ENCODE measurements at regions not wholly inside any gene's neighbourhood (a gene's known extent, or its start where the extent isn't known, plus 50 kb on each side); places are given as distances from the start of the nearest gene placed in this dataset.
A peak's percentile ranks its signal among the peaks of the same experiment; 100 is the strongest.
"Not testable (repeated sequence)": the region's sequence is repeated elsewhere in the genome, so short reads cannot be mapped to it uniquely, and the experiment has no call there.

DNA sequence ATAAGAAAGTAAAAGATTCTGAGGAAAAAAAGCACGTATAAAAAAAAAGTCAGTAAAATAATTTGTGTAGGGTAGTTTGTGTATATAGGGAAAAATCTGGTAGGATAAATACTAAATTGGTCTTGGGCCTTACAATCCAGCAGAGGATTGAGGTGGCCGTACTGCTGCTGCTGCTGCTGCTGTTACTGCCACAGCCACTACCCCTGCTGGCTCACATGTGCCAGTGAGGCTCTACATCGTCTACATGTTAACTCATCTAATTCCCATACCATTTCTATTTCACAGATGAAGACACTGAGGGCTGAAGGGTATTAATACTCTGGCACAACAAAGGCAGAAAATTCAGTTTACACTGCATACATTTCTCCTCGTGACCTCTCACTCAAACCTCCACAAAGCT lies 928.5 kb downstream of the TLE4 start:
- DNase-seq = no peak

GRCh38 chr9:80498001-80498555 lies 926.3 kb downstream of the TLE4 start:
- DNase-seq = no peak

GRCh38 chr9:80496901-80497556 lies 925.3 kb downstream of the TLE4 start:
- DNase-seq = no peak

- DNase-seq = no peak
Measured at GRCh38 chr9:80493258-80493657, 921.5 kb downstream of the TLE4 start.

DNA sequence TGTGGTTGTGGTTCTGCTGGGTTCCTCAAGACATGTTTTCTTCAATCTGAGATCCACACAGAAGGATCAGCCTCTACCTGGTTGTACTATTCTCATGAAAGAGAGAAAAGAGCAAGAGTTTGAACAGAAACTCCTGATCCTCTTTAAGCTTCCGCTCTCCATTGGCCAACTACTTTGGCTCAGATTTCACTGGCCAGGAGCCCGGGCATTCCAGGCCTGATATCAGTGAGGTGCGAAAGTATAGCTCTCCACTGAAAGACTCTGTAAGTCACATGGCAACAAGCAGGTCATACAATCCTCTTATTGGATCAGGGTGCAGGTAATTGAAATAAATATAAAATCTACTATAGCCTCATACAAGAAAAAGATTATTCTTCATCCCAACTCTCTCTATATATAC lies 920.5 kb downstream of the TLE4 start:
- peak; percentile 5 for DNase-seq

GRCh38 chr9:80491086-80491696 lies 919.4 kb downstream of the TLE4 start:
- DNase-seq = no peak

- DNase-seq = no peak
Measured at GRCh38 chr9:80489329-80489728, 917.6 kb downstream of the TLE4 start.

DNA sequence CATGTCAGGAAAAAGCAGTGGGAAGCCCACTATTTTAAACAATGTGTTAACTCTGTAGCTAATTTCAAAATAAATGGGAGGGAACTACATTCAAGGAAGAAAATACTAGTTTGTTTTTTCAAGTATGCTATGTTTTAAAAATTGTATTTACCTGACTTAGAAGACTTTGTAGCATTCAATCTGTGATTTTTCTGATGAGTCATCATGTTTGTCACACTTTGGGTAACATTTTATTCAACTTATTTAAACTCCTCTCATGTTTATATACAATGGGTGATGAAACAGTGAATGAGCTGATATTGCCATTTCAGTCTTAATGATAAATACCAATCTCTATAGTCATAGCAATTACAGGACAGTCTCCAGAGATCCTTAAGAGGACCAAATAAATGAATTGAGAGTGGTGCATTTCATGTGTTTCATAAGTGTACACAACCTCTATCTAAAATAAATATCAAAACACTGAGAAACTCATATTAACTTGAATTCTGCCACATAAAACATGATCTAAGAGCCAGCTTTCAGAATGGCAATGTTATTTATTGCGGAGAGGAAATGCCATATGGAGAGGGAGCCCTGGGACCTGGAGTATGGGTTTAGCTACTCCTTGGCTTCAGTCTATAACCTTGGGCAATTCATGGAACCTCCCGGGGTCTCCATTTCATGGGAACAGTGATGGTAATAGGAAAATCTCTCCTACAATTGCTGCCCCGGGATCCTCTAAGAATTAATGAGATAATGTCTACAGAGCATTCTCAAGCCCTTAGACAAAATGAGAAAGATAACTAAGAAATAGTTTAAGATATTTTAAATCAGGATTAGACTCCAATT lies 913.9 kb downstream of the TLE4 start:
- DNase-seq = no peak

DNA sequence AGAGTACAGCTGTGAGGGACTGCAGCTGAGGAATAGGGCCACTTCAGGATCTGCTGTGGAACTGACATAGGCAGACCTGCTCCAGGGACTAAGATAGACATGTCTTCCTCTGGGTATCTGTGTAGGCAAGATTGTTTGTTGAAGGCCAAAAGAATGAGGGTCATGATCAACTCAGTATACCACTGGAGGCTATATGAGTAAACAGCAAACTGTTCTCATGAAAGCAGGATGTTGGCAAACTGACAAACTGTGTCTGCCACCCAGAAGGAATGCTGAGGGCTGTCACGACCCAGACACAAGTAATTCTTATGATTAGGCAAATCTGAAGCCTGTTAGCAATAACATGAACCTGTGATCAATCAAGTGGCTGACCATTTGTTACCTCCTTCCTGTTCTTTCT lies 910.5 kb downstream of the TLE4 start:
- DNase-seq = not testable (repeated sequence)

- DNase-seq = no peak
Measured at GRCh38 chr9:80467632-80468031, 895.9 kb downstream of the TLE4 start.

DNA sequence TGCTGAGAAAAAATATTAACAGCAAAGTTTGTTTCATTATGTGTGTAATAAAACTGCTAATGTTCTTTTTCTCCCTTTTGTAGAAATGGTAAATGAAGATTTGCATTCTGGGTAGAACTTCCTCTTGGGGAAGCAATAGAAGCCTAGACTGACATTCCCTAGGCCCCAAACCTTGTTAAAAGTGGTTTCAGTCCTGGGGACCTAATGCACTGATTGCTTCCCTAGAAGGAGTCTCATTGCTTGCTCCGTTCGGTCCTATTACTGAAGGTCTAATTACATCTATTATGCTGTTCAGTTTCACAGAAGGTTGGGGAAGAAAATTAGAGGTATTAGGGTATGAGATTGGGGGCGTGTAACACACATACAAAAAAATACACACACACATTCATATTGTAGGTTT lies 893.8 kb downstream of the TLE4 start:
- DNase-seq = no peak

GRCh38 chr9:80449513-80449912 lies 877.7 kb downstream of the TLE4 start:
- DNase-seq = peak; percentile 23

DNA sequence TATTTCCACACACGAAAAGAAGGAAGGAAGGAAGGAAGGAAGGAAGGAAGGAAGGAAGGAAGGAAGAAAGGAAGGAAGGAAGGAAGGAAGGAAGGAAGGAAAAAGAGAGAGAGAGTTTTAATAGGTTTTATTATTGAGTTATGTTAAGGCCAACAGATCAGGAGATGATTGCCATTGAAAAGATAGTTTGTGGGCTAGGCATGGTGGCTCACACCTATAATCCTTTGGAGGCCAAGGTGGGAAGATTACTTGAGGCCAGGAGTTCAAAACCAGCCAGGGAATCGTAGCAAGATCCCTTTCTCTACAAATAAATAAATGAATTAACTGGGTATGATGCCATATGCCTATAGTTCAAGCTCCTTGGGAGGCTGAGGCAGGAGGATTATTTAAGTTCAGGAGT lies 877.2 kb downstream of the TLE4 start:
- no peak for DNase-seq

- DNase-seq = no peak
Measured at GRCh38 chr9:80447876-80448275, 876.1 kb downstream of the TLE4 start.

GRCh38 chr9:80440724-80441123 lies 869.0 kb downstream of the TLE4 start:
- no peak for DNase-seq

DNA sequence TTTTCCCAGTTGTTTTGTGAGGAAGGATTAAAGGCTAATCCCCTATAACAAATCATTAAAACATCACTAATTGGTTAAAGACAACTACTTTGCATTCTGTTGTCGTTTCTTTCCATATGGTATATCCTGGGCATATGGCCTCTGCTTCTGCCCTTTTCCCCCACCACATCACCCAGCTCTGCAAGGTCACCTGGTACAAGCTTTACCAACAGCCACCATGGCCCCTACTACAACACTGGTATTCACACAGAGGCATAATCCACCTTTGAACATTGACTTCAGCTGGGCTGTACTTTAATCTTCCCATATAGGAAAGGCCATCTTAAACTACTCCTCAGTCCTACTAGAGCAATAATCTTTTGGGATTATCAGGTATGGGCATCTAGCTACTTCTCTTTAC lies 866.1 kb downstream of the TLE4 start:
- DNase-seq = no peak

GRCh38 chr9:80437091-80437640 lies 865.4 kb downstream of the TLE4 start:
- DNase-seq = no peak

- no peak for DNase-seq
Measured at GRCh38 chr9:80435591-80435990, 863.8 kb downstream of the TLE4 start.

GRCh38 chr9:80426992-80427391 lies 855.2 kb downstream of the TLE4 start:
- no peak for DNase-seq

DNA sequence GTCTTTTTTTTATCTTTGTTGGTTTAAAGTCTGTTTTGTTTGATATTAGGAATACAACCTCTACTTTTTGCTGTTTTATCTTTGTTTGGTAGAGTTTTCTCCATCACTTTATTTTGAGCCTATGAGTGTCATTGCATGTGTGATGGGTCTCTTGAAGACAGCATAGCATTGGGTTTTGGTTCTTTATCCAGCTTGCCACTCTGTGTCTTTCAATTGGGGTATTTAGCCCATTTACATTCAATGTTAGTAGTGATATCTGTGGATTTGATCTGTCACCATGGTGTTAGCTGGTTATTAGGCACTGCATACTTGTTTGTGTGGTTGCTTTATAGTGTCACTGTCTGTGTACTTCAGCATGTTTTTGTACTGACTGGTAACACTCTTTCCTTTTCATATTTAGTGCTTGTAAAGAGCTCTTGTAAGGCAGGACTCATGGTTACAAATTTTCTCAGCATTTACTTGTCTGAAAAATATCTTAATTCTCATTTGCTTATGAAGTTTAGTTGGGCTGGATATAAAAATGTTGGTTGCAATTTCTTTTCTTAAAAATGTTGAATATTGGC lies 845.5 kb downstream of the TLE4 start:
- no peak for DNase-seq

- no peak for DNase-seq
Measured at GRCh38 chr9:80410106-80410505, 838.3 kb downstream of the TLE4 start.

DNA sequence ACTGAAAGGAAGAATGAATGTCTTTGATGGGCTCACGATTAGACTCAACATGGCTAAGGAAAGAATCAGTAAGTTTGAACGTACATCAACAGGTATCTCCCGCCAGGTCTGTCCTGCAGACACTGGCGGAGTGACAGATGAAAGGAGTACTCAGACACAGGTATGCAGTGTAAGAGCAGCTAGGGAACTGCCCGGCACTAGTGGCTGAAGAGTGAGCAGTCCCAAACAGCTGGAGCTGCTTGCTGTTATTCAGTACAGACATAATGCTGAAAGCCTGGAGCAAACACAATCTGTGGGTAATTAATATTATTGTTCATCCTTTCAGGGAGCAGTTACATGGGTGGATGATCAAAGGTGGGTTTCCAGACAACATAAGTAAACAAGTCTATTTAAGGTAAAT lies 835.5 kb downstream of the TLE4 start:
- no peak for DNase-seq

GRCh38 chr9:80401243-80401642 lies 829.5 kb downstream of the TLE4 start:
- no peak for DNase-seq
